Osteocyte (in vitro differentiated cells): ENCODE measurements at regions not wholly inside any gene's neighbourhood (a gene's known extent, or its start where the extent isn't known, plus 50 kb on each side); places are given as distances from the start of the nearest gene placed in this dataset.

Experiments
- DNase-seq: peaks from one replicate; pipeline ENCODE4 v3.0.0; 2021; ENCODE audit warnings: mixed read lengths; ENCODE audit not compliant: unreplicated experiment; ENCODE audit errors: extremely low spot score
- H3K27ac Mint-ChIP-seq: one replicate; pipeline ENCODE4 v1.8.0; 2021; ENCODE audit warnings: mild to moderate bottlenecking, mixed read lengths; ENCODE audit not compliant: unreplicated experiment
- H3K27me3 Mint-ChIP-seq: one replicate; pipeline ENCODE4 v1.8.0; 2021; ENCODE audit warnings: mixed read lengths; ENCODE audit not compliant: unreplicated experiment
- H3K36me3 Mint-ChIP-seq: one replicate; pipeline ENCODE4 v1.8.0; 2021; ENCODE audit warnings: mixed read lengths; ENCODE audit not compliant: unreplicated experiment
- H3K4me1 Mint-ChIP-seq: one replicate; pipeline ENCODE4 v1.8.0; 2021; ENCODE audit warnings: mixed read lengths; ENCODE audit not compliant: unreplicated experiment
- H3K4me3 Mint-ChIP-seq: one replicate; pipeline ENCODE4 v1.8.0; 2021; ENCODE audit warnings: mild to moderate bottlenecking, moderate library complexity, mixed read lengths; ENCODE audit not compliant: unreplicated experiment
- H3K9me3 Mint-ChIP-seq: one replicate; pipeline ENCODE4 v1.8.0; 2021; ENCODE audit warnings: mixed read lengths; ENCODE audit not compliant: unreplicated experiment
- TF ChIP-seq, protein P1 (sequence below): fragments of 200-600 bp; sonication (generic); IDR thresholded peaks from 2 replicates; pipeline ENCODE4 v1.5.0; 2021; ENCODE audit warnings: antibody characterized with exemption, mild to moderate bottlenecking, moderate library complexity

DNA sequence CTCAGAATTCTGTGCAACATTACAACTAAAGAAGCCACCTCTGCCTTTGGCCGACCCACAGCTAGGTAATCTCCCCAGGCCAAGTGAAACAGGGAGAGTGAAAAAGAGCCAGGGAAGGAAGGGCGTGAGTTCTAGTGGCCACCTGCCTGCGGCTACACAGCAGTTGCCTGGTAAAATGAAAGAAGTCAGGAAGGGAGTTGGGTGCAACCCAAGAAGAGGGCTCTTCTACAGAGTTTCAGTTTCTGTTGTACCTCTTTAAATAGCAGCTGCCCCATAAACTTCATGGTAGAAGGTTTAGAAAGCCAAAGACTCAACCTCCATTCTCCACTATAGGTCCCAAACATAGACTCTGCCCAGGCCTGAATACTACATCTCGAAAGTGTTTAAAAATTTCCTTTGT, 76.2 kb upstream of the TMEM168 start:
- H3K4me1 Mint-ChIP-seq, result peaks cover 7% of the 10 kb centered on the region
- H3K27ac Mint-ChIP-seq, result peak overlapping the region; percentile 7
- TF ChIP-seq, protein P1, sequence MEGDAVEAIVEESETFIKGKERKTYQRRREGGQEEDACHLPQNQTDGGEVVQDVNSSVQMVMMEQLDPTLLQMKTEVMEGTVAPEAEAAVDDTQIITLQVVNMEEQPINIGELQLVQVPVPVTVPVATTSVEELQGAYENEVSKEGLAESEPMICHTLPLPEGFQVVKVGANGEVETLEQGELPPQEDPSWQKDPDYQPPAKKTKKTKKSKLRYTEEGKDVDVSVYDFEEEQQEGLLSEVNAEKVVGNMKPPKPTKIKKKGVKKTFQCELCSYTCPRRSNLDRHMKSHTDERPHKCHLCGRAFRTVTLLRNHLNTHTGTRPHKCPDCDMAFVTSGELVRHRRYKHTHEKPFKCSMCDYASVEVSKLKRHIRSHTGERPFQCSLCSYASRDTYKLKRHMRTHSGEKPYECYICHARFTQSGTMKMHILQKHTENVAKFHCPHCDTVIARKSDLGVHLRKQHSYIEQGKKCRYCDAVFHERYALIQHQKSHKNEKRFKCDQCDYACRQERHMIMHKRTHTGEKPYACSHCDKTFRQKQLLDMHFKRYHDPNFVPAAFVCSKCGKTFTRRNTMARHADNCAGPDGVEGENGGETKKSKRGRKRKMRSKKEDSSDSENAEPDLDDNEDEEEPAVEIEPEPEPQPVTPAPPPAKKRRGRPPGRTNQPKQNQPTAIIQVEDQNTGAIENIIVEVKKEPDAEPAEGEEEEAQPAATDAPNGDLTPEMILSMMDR, result no peak
- H3K9me3 Mint-ChIP-seq, result peaks cover 20% of the 10 kb centered on the region
- peaks cover 10% of the 10 kb centered on the region for H3K36me3 Mint-ChIP-seq
- DNase-seq, result no peak
- H3K4me3 Mint-ChIP-seq, result no peak overlapping the region
- no peaks in the 10 kb centered on the region for H3K27me3 Mint-ChIP-seq

DNA sequence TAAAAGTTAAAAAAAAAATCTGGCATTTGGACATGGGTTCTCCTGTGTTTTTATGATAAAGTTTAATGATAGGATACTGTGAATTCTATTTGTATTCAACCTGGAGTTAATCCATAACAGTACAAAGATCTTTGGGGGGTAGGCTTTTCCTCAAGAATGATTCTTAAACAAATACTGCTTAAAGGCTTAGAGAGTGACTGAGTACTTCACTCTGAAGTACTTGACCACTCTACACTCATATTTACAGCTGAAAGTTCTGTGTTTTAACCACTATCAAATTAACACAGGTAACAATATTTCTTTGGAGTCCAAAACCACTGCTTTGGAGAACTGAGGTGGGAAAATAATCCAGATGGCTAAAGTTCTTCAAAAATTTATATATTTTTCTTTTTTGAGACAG, 74.2 kb upstream of the TMEM168 start:
- Mint-ChIP-seq H3K4me1 (peaks cover 7% of the 10 kb centered on the region), H3K36me3 (peaks cover 10% of the 10 kb centered on the region), H3K27ac (no peak overlapping the region), H3K9me3 (peaks cover 13% of the 10 kb centered on the region), H3K27me3 (no peaks in the 10 kb centered on the region), H3K4me3 (no peak overlapping the region)
- TF ChIP-seq, protein P1, result no peak
- no peak for DNase-seq

DNA sequence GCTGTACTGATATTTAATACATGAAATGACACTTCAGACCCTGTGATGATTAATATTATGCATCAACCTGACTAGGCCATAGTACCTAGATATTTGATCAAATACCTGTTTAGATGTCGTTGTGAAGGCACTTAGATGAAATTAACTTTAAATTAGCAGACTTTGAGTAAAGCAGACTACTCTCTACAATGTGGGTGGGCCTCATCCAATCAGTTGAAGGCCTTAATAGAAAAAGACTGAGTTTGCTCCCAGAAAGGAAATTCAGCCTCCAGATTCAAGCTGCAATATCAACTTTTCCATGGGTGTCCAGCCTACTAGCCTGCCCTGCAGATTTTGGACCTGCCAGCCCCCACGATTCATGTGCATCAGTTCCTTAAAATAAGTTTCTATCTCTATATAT, 68.6 kb upstream of the TMEM168 start:
- TF ChIP-seq, protein P1, result no peak
- Mint-ChIP-seq H3K9me3 (peaks cover 8% of the 10 kb centered on the region), H3K27ac (no peak overlapping the region), H3K36me3 (peaks cover 8% of the 10 kb centered on the region), H3K27me3 (no peaks in the 10 kb centered on the region), H3K4me1 (peaks cover 4% of the 10 kb centered on the region), H3K4me3 (no peak overlapping the region)
- DNase-seq, result no peak

DNA sequence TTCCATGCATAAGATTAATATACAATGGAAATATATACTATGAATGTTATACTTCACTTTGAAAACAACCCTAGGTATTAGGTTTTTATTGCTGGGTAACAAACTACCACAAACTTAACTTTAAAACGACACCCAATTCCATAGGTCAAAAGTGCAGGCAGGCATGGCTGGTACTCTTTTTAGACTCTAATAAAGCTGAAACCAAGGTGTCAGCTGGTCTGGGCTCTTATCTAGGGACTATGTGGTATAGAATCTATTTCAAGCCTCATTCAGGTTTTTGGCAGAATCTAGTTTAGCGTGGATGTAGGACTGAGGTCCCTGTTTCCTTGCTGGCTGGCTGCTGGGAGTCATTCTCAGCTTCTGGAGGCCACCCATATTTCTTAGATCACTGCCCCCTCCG, 65.0 kb upstream of the TMEM168 start:
- Mint-ChIP-seq H3K4me1 (peaks cover 11% of the 10 kb centered on the region), H3K27ac (no peak overlapping the region), H3K27me3 (no peaks in the 10 kb centered on the region), H3K4me3 (no peak overlapping the region), H3K9me3 (peaks cover 11% of the 10 kb centered on the region), H3K36me3 (peaks cover 16% of the 10 kb centered on the region)
- TF ChIP-seq, protein P1, result no peak
- DNase-seq, result no peak

DNA sequence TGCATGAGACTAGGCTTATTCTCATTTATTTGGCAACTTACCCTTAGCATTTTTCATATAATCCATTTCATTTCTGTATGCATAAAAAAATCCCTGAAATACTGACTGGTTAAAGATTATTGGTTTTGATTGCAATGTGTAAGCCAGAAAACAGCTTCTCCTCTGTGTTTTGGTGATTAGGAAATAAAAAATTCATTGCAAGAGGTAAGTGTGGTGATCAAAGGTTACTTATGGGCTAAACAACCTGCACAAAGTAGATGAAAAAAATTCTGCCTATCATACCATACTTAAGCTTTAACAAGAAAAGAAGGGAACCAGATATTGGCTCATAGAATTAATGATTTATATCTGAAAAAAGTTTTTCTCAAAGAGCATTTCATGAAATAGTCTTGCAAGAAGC, 64.0 kb upstream of the TMEM168 start:
- Mint-ChIP-seq H3K27me3 (no peaks in the 10 kb centered on the region), H3K27ac (no peak overlapping the region), H3K4me1 (peaks cover 11% of the 10 kb centered on the region), H3K4me3 (no peak overlapping the region), H3K9me3 (peaks cover 11% of the 10 kb centered on the region), H3K36me3 (peaks cover 18% of the 10 kb centered on the region)
- DNase-seq, result no peak
- TF ChIP-seq, protein P1, result no peak
